ENCODE measurements at regions not wholly inside any gene's neighbourhood (a gene's known extent, or its start where the extent isn't known, plus 50 kb on each side); places are given as distances from the start of the nearest gene placed in this dataset.

DNA sequence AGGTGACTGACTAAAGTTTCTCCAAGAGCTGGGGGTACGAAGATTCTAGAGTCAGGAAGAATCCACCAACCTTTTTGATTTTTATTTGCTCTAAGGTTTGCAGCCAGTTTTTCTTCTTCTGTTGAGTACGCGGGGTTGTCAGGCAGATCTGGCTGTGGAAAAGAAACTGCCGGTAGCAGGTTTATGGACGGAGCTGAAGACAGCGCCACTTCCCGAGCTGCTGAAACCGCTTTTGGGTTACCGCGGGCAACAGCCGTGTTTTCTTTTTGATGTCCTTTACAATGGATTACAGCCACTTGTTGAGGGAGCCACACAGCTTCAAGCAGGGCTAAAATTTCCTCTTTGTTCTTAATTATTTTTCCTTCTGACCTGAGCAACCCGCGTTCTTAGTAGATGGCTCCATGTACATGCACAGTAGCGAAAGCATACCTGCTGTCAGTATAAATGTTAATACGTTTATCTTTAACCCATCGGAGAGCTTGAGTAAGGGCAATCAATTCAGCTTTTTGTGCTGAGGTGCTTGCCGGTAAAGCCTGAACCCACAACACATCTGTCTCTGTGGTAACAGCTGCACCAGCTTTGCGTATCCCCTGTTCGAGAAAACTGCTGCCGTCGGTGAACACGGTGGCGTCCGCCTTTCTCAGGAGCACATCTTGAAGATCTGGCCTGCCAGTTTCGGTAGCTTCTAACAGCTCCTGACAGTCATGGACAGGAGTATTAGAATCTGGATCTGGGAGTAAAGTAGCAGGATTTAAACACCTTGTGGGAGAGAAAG is 674.3 kb downstream of the TMEM121 start:
- peaks cover 69% of the 10 kb centered on the region for H3K27me3 Mint-ChIP-seq
- H3K4me1 Mint-ChIP-seq: peaks cover 22% of the 10 kb centered on the region
- no peak overlapping the region for H3K27ac Mint-ChIP-seq
- CTCF ChIA-PET: interaction anchor here (0.9 to 3.0 kb wide), 17 partner anchors 10 to 173 kb away, joined by 3 to 24 read pairs (median 4); no protein-coding TSS in a partner anchor
- DNase-seq: peak; percentile 59
- H3K36me3 Mint-ChIP-seq: no peaks in the 10 kb centered on the region
- no peaks in the 10 kb centered on the region for H3K9me3 Mint-ChIP-seq
- peak overlapping the region; percentile 48 for H3K4me3 Mint-ChIP-seq

DNA sequence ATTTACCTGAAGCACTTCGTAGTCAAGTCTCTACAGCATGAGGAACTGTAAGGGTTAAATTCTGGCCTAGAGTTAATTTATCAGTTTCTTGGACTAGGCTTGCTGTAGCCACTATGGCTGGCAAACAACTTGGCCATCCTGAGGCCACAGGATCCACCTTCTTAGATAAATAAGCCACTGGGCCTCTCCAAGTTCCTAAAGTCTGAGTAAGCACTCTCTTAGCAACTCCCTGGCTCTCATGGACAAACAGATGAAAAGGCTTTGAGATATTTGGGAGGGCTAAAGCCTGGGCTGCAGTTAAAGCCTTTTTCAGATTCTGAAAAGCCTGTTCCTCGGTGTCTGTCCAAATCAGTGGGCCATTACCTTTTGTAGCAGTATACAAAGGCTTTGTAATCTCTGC is 675.0 kb downstream of the TMEM121 start:
- no peak overlapping the region for H3K27ac Mint-ChIP-seq
- DNase-seq: no peak
- H3K9me3 Mint-ChIP-seq: no peaks in the 10 kb centered on the region
- H3K27me3 Mint-ChIP-seq: peaks cover 66% of the 10 kb centered on the region
- peaks cover 18% of the 10 kb centered on the region for H3K4me1 Mint-ChIP-seq
- CTCF ChIA-PET: interaction anchor here (0.9 to 3.0 kb wide), 10 partner anchors 9 to 82 kb away, joined by 3 to 24 read pairs (median 4); no protein-coding TSS in a partner anchor
- no peak overlapping the region for H3K4me3 Mint-ChIP-seq
- H3K36me3 Mint-ChIP-seq: no peaks in the 10 kb centered on the region

DNA sequence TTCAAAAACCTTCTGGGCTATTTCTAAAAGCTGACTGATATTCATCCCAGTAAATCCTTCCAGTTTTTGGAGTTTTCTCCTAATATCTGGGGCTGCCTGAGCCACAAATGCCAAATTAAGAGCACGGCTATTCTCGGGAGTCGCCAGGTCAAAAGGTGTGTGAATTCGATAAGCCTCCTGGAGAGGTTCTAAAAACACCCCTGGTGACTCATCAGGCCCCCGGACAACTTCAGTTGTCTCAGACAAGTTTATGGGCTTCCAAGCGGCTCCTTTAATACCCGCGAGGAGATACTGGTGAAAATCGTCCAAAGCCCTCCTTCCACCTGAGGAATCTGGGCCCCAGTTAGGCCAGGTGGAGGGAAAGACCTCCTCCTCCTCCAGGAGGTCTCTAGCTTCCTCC is 677.1 kb downstream of the TMEM121 start:
- Mint-ChIP-seq H3K4me3 (no peak overlapping the region), H3K9me3 (no peaks in the 10 kb centered on the region), H3K27ac (no peak overlapping the region), H3K36me3 (no peaks in the 10 kb centered on the region), H3K27me3 (peaks cover 65% of the 10 kb centered on the region), H3K4me1 (peaks cover 15% of the 10 kb centered on the region)
- CTCF ChIA-PET: interaction anchor here (0.7 kb wide), 1 partner anchor 25 kb away, joined by 3 read pairs; no protein-coding TSS in a partner anchor
- DNase-seq: no peak

DNA sequence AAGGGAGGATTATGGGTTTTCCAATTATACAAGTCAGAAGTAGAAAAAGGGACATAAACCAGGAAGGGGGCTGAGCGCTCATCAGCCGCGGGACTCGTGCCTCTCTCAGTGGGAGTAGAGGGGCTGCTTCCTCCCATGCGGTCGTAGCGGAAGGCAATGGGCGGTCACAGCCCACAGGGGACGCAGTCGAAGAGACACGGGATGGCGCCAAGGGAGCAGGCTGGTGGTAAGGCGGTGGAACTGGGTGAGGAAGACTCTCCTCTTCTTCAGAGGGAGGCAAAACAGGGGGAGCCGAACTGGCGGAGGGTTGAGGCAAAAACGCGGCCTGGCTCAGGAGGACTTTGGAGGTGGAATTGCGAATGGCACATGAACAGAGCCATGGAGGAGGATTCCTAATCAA is 677.7 kb downstream of the TMEM121 start:
- Mint-ChIP-seq H3K27ac (no peak overlapping the region), H3K27me3 (peaks cover 64% of the 10 kb centered on the region), H3K36me3 (no peaks in the 10 kb centered on the region), H3K4me1 (peaks cover 15% of the 10 kb centered on the region), H3K9me3 (no peaks in the 10 kb centered on the region), H3K4me3 (no peak overlapping the region)
- CTCF ChIA-PET: no interaction called here
- no peak for DNase-seq

DNA sequence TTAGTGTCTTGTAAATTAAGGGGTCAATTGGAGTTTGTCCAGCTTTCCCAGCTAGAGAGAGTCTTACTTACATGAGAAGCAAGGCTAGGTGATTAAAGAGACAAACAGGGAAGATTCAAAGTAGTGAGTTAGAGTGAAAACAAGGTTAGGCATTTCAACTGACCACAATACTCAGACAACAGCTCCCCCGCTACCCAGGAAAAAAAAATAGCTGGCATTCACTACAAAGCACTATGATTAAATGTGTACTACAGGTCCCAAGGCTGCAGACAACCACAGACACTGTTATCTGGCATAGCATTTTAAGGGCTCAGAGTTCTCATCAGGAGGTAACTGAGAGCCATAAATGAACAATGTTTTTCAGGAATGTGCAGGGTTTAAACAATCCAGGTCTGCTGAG is 680.9 kb downstream of the TMEM121 start:
- Mint-ChIP-seq H3K36me3 (no peaks in the 10 kb centered on the region), H3K4me1 (peaks cover 11% of the 10 kb centered on the region), H3K4me3 (no peak overlapping the region), H3K27me3 (peaks cover 46% of the 10 kb centered on the region), H3K27ac (no peak overlapping the region), H3K9me3 (no peaks in the 10 kb centered on the region)
- CTCF ChIA-PET: interaction anchor here (1.0 to 1.9 kb wide), 4 partner anchors 9 to 65 kb away, joined by 3 to 9 read pairs (median 3); no protein-coding TSS in a partner anchor
- DNase-seq: no peak

DNA sequence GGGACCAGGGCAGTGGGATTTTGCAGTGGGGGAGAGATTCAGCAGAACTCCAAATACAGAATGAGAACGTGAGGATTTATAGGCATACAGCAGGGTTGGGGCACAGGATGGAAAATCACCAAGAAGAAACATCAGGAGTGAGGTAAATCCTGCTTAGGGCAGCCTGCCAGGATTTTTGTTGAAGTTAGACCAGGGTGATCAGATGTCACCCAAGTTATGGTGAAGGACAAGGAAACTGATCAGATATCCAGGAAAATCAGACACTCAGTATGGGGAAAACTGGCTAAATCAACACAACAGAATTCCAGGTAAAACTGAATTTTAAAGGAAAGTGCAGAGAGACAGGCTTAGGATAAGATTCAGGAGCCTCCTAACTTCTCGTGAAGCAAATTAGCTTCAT is 682.4 kb downstream of the TMEM121 start:
- Mint-ChIP-seq H3K4me3 (no peak overlapping the region), H3K4me1 (peaks cover 11% of the 10 kb centered on the region), H3K9me3 (no peaks in the 10 kb centered on the region), H3K36me3 (no peaks in the 10 kb centered on the region), H3K27me3 (peaks cover 38% of the 10 kb centered on the region), H3K27ac (no peak overlapping the region)
- CTCF ChIA-PET: interaction anchor here (1.0 to 3.6 kb wide), 10 partner anchors 9 to 260 kb away, joined by 3 to 26 read pairs (median 6); no protein-coding TSS in a partner anchor
- no peak for DNase-seq

DNA sequence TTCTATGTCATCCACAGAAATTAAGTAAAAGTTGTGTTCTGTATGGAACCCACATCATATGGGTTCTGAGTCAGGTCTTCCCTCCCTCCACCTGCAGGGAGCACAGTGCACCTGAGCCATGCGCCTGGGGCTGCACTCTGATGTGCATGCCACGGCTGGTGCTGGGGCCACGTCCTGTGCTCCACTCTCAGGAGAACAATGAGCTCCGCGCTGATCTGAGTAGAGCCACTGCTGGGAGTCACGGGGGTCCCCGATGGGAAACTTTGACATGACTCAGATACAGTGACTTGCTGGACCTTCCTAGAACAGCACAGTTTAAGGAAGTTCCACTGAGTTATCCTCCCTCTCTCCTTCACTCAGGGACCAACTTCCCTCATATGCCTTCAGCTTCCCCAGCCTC is 683.4 kb downstream of the TMEM121 start:
- H3K9me3 Mint-ChIP-seq: no peaks in the 10 kb centered on the region
- DNase-seq: peak; percentile 61
- peaks cover 11% of the 10 kb centered on the region for H3K4me1 Mint-ChIP-seq
- H3K4me3 Mint-ChIP-seq: no peak overlapping the region
- CTCF ChIA-PET: interaction anchor here (0.8 to 3.6 kb wide), 23 partner anchors 9 to 259 kb away, joined by 3 to 26 read pairs (median 5); no protein-coding TSS in a partner anchor
- no peaks in the 10 kb centered on the region for H3K36me3 Mint-ChIP-seq
- peak overlapping the region; percentile 4 for H3K27ac Mint-ChIP-seq
- peaks cover 35% of the 10 kb centered on the region for H3K27me3 Mint-ChIP-seq

DNA sequence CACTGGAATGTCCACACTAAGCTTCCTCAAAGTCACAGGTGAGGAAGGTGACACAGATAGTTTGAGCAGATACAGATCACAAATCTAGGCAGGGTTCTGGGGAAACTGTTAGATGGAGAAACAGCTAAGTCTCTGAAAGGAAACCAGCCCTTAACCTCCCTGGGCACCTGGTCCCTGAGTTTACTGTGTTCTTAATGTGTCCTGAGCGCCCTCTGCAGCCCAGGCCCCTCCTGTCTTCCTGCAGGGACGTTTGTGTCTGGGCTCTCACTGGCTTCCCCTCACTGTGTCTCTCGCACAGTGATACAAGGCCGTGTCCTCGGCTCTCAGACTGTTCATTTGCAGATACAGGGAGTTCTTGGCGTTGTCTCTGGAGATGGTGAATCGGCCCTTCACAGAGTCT is 684.3 kb downstream of the TMEM121 start:
- DNase-seq: peak; percentile 64
- Mint-ChIP-seq H3K4me1 (peaks cover 11% of the 10 kb centered on the region), H3K9me3 (no peaks in the 10 kb centered on the region)

DNA sequence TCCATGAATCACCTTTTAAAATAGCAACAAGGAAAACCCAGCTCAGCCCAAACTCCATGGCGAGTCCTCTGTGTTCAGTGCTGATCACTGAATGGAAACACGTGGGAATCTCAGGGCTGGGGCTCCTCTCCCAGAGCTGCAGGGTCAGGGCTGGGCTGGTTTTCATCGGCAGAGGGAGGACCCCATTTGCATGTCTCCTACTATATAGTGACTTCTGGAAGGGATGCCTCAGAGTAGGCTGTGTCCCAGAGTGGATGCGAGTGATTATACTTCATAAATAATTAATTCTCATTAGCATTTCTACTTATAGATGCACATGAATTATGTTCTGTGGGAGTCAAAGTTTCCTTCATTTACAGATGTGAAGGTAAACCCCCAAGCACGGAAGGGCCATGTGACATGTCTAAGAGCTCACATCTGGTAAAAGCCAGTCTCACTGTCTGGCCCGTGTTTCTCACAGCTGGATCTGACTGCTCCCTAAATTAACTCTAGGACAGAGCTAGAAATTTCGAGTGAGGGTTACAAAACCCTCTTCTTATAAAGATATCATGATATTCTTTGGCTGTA is 685.0 kb downstream of the TMEM121 start:
- Mint-ChIP-seq H3K4me1 (peaks cover 12% of the 10 kb centered on the region), H3K27ac (no peak overlapping the region), H3K27me3 (peaks cover 35% of the 10 kb centered on the region), H3K4me3 (no peak overlapping the region), H3K36me3 (no peaks in the 10 kb centered on the region), H3K9me3 (no peaks in the 10 kb centered on the region)
- DNase-seq: no peak
- CTCF ChIA-PET: interaction anchor here (0.6 to 3.6 kb wide), 9 partner anchors 11 to 257 kb away, joined by 3 to 26 read pairs (median 12); no protein-coding TSS in a partner anchor

More for the DNA sequence above, 684.3 kb downstream of the TMEM121 start:
- H3K27ac Mint-ChIP-seq: no peak overlapping the region
- CTCF ChIA-PET: interaction anchor here (0.8 to 3.6 kb wide), 21 partner anchors 8 to 258 kb away, joined by 3 to 26 read pairs (median 6); no protein-coding TSS in a partner anchor
- H3K27me3 Mint-ChIP-seq: peaks cover 35% of the 10 kb centered on the region
- H3K4me3 Mint-ChIP-seq: no peak overlapping the region
- H3K36me3 Mint-ChIP-seq: no peaks in the 10 kb centered on the region

DNA sequence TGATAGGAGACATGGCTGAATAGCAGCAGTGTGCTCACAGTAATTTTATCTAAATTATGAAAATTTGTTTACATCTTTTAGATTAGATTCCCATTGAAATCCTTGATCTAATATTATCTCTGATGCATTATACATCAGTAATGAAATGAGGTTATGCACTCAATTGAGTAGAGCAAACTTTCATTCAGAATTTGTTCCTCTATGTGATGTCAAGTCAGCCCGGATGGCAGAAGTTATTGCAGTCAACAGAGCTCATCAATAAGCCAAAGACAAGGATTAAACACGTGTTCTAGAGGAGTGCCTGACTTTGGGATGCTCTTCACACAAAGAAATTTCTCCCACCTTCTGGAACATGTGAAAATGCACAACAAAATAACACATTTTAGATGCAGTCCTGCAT is 688.8 kb downstream of the TMEM121 start:
- DNase-seq: no peak
- Mint-ChIP-seq H3K27me3 (peaks cover 22% of the 10 kb centered on the region), H3K27ac (no peak overlapping the region), H3K9me3 (no peaks in the 10 kb centered on the region), H3K4me3 (no peak overlapping the region), H3K4me1 (peaks cover 10% of the 10 kb centered on the region), H3K36me3 (no peaks in the 10 kb centered on the region)
- CTCF ChIA-PET: interaction anchor here (0.6 kb wide), 1 partner anchor 18 kb away, joined by 3 read pairs; no protein-coding TSS in a partner anchor

DNA sequence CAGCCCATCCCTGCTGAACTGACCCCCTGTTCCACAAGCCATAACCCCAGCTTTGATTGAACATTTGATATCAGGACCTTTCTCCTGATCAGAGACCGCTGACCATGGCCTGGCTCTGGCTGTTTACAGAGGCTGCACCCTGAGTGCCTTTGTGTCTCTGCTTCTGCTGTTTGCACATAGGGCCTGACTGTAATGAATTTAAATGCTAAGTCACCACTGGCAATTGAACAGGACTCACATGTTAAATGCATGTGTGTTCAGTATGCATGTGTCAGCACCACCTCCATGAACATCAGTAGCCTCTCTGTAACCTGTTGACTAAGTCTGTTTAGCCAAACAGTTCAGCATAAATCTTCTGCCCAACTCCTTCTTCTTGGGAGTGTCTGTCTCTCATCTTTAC is 690.3 kb downstream of the TMEM121 start:
- no peaks in the 10 kb centered on the region for H3K9me3 Mint-ChIP-seq
- no peak overlapping the region for H3K27ac Mint-ChIP-seq
- H3K4me3 Mint-ChIP-seq: no peak overlapping the region
- no peak for DNase-seq
- H3K27me3 Mint-ChIP-seq: peaks cover 16% of the 10 kb centered on the region
- CTCF ChIA-PET: no interaction called here
- no peaks in the 10 kb centered on the region for H3K36me3 Mint-ChIP-seq
- H3K4me1 Mint-ChIP-seq: peaks cover 8% of the 10 kb centered on the region

DNA sequence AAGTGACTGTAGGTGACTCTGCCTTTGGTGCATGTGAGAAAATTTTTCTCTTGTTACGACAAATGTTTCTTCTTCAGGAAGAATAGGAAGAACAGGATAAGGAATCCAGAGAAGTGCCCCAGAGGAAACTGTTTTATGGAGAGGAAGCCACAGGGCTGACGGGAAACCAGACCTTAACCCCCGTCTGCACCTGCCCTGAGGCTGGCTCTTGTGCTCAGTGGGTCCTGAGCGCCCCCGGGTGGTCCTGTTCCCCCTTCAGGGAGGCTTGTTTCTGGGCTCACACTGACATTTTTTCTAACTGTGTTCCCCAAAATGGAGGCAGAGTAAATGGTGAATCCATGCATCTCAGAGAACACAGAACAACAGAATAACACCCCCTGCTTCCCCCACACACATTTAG is 691.8 kb downstream of the TMEM121 start:
- no peak overlapping the region for H3K27ac Mint-ChIP-seq
- H3K27me3 Mint-ChIP-seq: peaks cover 16% of the 10 kb centered on the region
- no peak for DNase-seq
- CTCF ChIA-PET: interaction anchor here (1.9 kb wide), 1 partner anchor 10 kb away, joined by 9 read pairs; no protein-coding TSS in a partner anchor
- peaks cover 18% of the 10 kb centered on the region for H3K4me1 Mint-ChIP-seq
- H3K9me3 Mint-ChIP-seq: no peaks in the 10 kb centered on the region
- H3K36me3 Mint-ChIP-seq: no peaks in the 10 kb centered on the region
- H3K4me3 Mint-ChIP-seq: no peak overlapping the region

DNA sequence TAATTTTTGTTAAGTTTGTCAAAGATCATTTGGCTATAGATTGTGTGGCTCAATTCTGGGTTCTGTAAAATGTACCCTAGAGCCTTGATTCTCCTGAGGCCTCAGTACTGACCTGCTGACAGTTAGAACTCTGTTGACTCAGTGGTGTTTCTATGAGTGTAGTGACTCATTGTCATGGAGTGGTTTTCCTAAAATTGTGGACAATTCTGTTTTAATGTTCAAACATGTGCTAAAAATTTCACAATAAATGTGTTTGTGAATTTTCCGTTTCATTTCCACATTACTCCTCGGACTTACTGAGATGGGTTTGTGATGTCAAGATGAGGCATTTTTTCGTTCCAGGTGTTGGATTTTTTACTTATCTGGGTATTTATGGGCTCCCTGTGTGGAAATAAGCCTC is 695.9 kb downstream of the TMEM121 start:
- peaks cover 33% of the 10 kb centered on the region for H3K4me1 Mint-ChIP-seq
- peaks cover 9% of the 10 kb centered on the region for H3K27me3 Mint-ChIP-seq
- H3K4me3 Mint-ChIP-seq: no peak overlapping the region
- H3K27ac Mint-ChIP-seq: peak overlapping the region; percentile 83
- H3K36me3 Mint-ChIP-seq: peaks cover 5% of the 10 kb centered on the region
- CTCF ChIA-PET: interaction anchor here (1.7 to 2.0 kb wide), 2 partner anchors 11 to 12 kb away, joined by 7 to 12 read pairs; no protein-coding TSS in a partner anchor
- no peak for DNase-seq
- no peaks in the 10 kb centered on the region for H3K9me3 Mint-ChIP-seq

DNA sequence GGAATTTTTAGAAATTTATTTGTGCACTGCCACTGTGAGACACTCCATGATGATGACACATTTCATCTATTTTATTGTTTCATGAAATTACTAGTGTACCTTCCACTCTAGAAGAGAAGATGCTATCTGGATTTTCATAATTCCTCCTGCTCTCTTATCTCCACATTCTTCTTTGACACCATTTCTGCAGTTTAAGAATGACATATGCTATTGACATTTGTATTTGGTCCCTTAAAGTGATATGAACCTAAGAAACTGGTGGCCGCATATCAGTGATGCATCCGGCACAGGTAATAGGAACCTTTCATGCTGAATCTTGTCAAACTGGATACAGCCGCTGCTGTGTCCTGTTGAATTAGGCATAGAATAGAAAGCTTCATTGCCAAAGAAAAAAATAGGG is 696.3 kb downstream of the TMEM121 start:
- H3K27me3 Mint-ChIP-seq: peaks cover 9% of the 10 kb centered on the region
- DNase-seq: no peak
- H3K9me3 Mint-ChIP-seq: no peaks in the 10 kb centered on the region
- CTCF ChIA-PET: interaction anchor here (1.7 to 2.0 kb wide), 2 partner anchors 11 to 12 kb away, joined by 7 to 12 read pairs; no protein-coding TSS in a partner anchor
- H3K4me3 Mint-ChIP-seq: no peak overlapping the region
- peak overlapping the region; percentile 83 for H3K27ac Mint-ChIP-seq
- H3K4me1 Mint-ChIP-seq: peaks cover 34% of the 10 kb centered on the region
- H3K36me3 Mint-ChIP-seq: peaks cover 5% of the 10 kb centered on the region
